Pancreas (tissue), 10 donors: ENCODE measurements at regions not wholly inside any gene's neighbourhood (a gene's known extent, or its start where the extent isn't known, plus 50 kb on each side); places are given as distances from the start of the nearest gene placed in this dataset.

Experiments used
- ATAC-seq, 4 donors: fragments of 200-7000 bp; cut with Tn5 transposase; one replicate each; pipeline versions ENCODE4 v1.8.0 to v1.9.1; 2020; ENCODE audit warnings: mild to moderate bottlenecking in 4 of 4, moderate library complexity in 4 of 4
- DNase-seq, 6 donors: peaks; one replicate each; pipeline ENCODE4 v3.0.0-alpha.2; 2020
- FAIRE-seq: peaks from 2 replicates; lab custom pipeline; 2012; peaks lifted over from hg19 to GRCh38; lab: Jason Lieb, UNC
- H3K27ac ChIP-seq, 4 donors: fragments of 200-600 bp; sonication (generic); 1 replicate in 3 of 4; 2 replicates in 1 of 4; pipeline versions ENCODE4 v1.5.0 to v1.8.0; 2020
- H3K27me3 ChIP-seq, 4 donors: fragments of 200-600 bp; one replicate each; pipeline ENCODE4 v1.8.0; 2021
- H3K36me3 ChIP-seq, 3 donors: fragments of 200-600 bp; sonication (generic) in 1 of 3; one replicate each; pipeline versions ENCODE4 v1.5.0 to v1.8.0; 2020 to 2021
- H3K4me1 ChIP-seq, 3 donors: fragments of 200-600 bp; one replicate each; pipeline ENCODE4 v1.8.0; 2021
- H3K4me3 ChIP-seq, 4 donors: fragments of 200-600 bp; sonication (generic) in 2 of 4; one replicate each; pipeline versions ENCODE4 v1.5.0 to v1.8.0; 2020 to 2021
- H3K9me3 ChIP-seq, 4 donors: fragments of 200-600 bp; one replicate each; pipeline ENCODE4 v1.8.0; 2021
- WGBS, 2 donors: extraction: QIAGEN DNeasy Blood & Tissue Kit; methylation state at CpG; one replicate each; pipeline ENCODE4 v1.1.7; 2013; 5-methylcytosine and 5-hydroxymethylcytosine counted together
- intact Hi-C, 3 donors: fragments of 100-400 bp; cut with DNase I; formaldehyde crosslinking; loops; one replicate each; pipeline versions ENCODE4 v1.11.1 to v1.14.2; 2022
- TF ChIP-seq, protein P1 (sequence below), 4 donors: fragments of 200-600 bp; sonication (generic) in 3 of 4; IDR thresholded peaks; one replicate each; pipeline versions ENCODE4 v1.5.0 to v1.8.0; 2021; ENCODE audit warnings: antibody characterized with exemption in 4 of 4
- donor health status: healthy with polysubstance abuse.
- donor health status: DM: no; HTN: no; CAD: no; lungs with moderate emphysema.
- donor health status: DM: no; HTN: no; CAD: no.
- donor health status: control.
- donor health status: control.
- donor health status: Bipolar disorder and iron deficiency.
- donor health status: DM: yes; HTN: yes; CAD: no.
- donor health status: DM: no; HTN: no; CAD: no.
- donor health status: DM: no; HTN: no; CAD: no.
- donor health status: DM: yes; HTN: yes; CAD: no.

DNA sequence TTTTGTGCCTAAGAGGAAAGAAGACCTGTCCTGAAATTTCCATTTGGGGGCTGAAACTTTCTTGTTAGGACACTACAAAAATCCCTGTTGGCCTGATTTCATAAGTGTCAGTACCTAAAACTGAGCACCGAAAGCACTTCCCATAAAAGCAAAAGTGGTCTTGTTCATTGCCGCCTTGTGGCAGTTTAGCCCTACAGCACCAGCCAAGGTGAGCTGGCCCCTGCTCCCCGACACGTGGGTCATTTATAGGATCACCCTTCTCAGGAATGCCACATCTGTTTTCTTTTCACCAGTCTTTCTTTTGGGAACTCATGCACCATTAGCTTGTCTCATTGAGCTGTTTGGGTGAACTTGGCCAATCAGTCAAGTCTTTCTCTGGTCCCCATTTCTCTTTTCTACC, 155.8 kb upstream of the KAZN start:
- Histone ChIP-seq H3K9me3 (no peaks in the 10 kb centered on the region), H3K27ac (no peak overlapping the region), H3K4me3 (no peak overlapping the region), H3K27me3 (no peaks in the 10 kb centered on the region), H3K36me3 (no peaks in the 10 kb centered on the region), H3K4me1 (no peaks in the 10 kb centered on the region)
- TF ChIP-seq, protein P1, sequence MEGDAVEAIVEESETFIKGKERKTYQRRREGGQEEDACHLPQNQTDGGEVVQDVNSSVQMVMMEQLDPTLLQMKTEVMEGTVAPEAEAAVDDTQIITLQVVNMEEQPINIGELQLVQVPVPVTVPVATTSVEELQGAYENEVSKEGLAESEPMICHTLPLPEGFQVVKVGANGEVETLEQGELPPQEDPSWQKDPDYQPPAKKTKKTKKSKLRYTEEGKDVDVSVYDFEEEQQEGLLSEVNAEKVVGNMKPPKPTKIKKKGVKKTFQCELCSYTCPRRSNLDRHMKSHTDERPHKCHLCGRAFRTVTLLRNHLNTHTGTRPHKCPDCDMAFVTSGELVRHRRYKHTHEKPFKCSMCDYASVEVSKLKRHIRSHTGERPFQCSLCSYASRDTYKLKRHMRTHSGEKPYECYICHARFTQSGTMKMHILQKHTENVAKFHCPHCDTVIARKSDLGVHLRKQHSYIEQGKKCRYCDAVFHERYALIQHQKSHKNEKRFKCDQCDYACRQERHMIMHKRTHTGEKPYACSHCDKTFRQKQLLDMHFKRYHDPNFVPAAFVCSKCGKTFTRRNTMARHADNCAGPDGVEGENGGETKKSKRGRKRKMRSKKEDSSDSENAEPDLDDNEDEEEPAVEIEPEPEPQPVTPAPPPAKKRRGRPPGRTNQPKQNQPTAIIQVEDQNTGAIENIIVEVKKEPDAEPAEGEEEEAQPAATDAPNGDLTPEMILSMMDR (IDR thresholded peaks at IDR 0.05), result no peak
- no peak for ATAC-seq
- intact Hi-C loops, result no loop called here
- FAIRE-seq, result no peak
- no peak for DNase-seq
- WGBS, 2 donors, result 84 to 85% methylated on average over 4 of the region's 4 CpGs

GRCh38 chr1:14443164-14443787, 155.2 kb upstream of the KAZN start:
- intact Hi-C loops, result no loop called here
- no peaks in the 10 kb centered on the region for H3K9me3 ChIP-seq
- H3K27ac ChIP-seq, result no peak overlapping the region
- TF ChIP-seq, protein P1 (IDR thresholded peaks at IDR 0.05), result no peak
- ATAC-seq (no peak), DNase-seq (no peak), FAIRE-seq (no peak)
- H3K4me3 ChIP-seq, result no peak overlapping the region
- no peaks in the 10 kb centered on the region for H3K4me1 ChIP-seq
- 57 to 66% methylated on average over 4 of the region's 4 CpGs for WGBS, 2 donors
- H3K36me3 ChIP-seq, result no peaks in the 10 kb centered on the region
- no peaks in the 10 kb centered on the region for H3K27me3 ChIP-seq

- intact Hi-C loops, result no loop called here
- DNase-seq, result no peak
- no peaks in the 10 kb centered on the region for H3K36me3 ChIP-seq
- no peaks in the 10 kb centered on the region for H3K4me1 ChIP-seq
- H3K27ac ChIP-seq, result no peak overlapping the region
- ATAC-seq, result no peak
- TF ChIP-seq, protein P1 (IDR thresholded peaks at IDR 0.05), result no peak
- no peaks in the 10 kb centered on the region for H3K27me3 ChIP-seq
- H3K4me3 ChIP-seq, result no peak overlapping the region
- 65% methylated on average over 2 of the region's 2 CpGs for WGBS, 2 donors
- FAIRE-seq, result no peak
- no peaks in the 10 kb centered on the region for H3K9me3 ChIP-seq
Measured at GRCh38 chr1:14451217-14451616, 147.3 kb upstream of the KAZN start.

- intact Hi-C loops, result no loop called here
- no peaks in the 10 kb centered on the region for H3K9me3 ChIP-seq
- ATAC-seq (no peak), DNase-seq (no peak), FAIRE-seq (no peak)
- no peak overlapping the region for H3K27ac ChIP-seq
- no peaks in the 10 kb centered on the region for H3K4me1 ChIP-seq
- no peak overlapping the region for H3K4me3 ChIP-seq
- TF ChIP-seq, protein P1 (IDR thresholded peaks at IDR 0.05), result no peak
- no peaks in the 10 kb centered on the region for H3K36me3 ChIP-seq
- H3K27me3 ChIP-seq, result no peaks in the 10 kb centered on the region
- WGBS, 2 donors, result 88 to 89% methylated on average over 4 of the region's 4 CpGs
Measured at GRCh38 chr1:14452551-14452950, 145.9 kb upstream of the KAZN start.

- Histone ChIP-seq H3K27ac (no peak overlapping the region), H3K36me3 (no peaks in the 10 kb centered on the region), H3K4me3 (no peak overlapping the region), H3K27me3 (no peaks in the 10 kb centered on the region), H3K4me1 (no peaks in the 10 kb centered on the region), H3K9me3 (no peaks in the 10 kb centered on the region)
- FAIRE-seq (no peak), ATAC-seq (no peak), DNase-seq (no peak)
- TF ChIP-seq, protein P1 (IDR thresholded peaks at IDR 0.05), result no peak
- WGBS, 2 donors, result 84 to 85% methylated on average over 3 of the region's 3 CpGs
- intact Hi-C loops, result no loop called here
Measured at GRCh38 chr1:14460173-14460572, 138.3 kb upstream of the KAZN start.
